HG03139 (cell line): ENCODE measurements at regions not wholly inside any gene's neighbourhood (a gene's known extent, or its start where the extent isn't known, plus 50 kb on each side); places are given as distances from the start of the nearest gene placed in this dataset.

Experiments used
- ATAC-seq: cut with Tn5 transposase; IDR thresholded peaks from one replicate; pipeline ENCODE4 v1.9.1; 2021; ENCODE audit not compliant: unreplicated experiment

DNA sequence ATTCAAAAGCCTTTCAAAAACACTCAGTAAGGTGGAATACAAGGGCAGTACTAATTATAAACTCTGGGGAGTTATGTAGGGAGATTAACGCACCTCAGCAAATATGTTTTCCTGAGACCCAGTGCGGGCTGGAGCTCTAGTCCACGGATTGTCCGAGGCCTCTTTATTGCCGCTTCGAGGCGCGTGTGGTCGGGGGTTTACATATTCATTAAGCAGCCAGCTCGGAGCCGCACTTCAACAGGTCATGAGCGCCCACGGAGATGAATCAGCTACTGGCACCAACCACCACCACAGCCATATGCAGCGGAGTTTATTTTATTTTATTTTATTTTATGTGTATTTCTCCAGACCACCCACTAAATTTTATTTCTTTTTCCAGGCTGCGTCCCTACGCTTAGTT is 195.9 kb upstream of the ADARB2 start:
- no peak for ATAC-seq

DNA sequence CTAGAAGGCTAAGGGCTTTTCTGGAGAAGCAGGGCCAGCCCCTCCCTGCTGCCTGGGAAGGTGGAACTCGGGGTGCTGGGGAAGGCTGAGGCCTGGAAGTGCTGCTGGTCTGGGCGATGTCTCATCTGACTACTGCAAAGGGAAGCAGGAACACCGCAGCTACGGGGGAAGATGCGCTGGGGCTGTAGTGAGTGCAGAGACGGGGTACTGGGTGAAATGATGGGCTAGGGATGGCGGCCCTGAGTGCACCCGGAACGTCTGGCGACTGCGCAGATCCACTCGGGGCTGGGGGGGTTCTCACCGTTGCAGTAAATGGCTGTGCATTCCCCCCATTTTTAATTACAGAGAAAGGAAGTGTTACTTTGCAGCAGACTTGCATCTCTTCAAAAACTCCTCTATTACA is 195.4 kb upstream of the ADARB2 start:
- no peak for ATAC-seq

DNA sequence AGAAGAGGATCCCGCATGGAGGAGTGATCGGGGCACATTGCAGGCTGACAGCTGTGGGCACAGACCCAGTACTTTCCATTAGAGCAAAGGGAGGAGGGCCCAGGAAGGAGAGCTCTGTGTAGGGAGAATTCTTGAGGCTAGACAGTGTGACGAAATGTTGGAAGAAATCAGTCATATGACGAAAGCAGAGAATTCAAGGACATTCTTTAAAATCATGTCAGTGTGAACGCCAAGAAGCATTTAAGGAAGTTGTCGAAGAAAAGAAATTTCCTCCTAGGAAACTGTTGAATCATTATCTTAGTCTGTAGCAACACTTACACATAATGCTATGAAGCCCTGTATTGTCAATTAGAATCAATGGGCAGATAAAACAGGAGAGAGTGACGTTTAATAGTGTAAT is 191.3 kb upstream of the ADARB2 start:
- ATAC-seq = no peak

DNA sequence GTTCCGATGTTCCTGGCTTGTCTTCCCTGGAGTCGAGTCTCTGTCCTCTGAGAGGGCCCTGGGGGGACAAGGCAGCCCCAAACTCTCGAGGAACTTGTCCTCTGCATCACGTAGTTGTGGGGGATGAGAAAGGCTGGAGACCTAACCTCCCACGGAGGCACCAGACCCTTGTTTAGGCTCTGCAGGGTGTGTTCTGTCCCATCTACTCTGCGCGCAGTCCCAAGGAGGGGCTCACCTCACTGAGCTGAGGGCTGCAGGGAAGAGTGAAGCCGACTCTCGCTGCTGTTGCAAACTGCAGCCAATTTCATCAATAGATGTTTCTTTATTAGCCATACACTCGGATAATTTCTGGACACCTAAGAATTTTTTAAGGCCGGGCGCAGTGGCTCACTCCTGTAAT is 186.7 kb upstream of the ADARB2 start:
- no peak for ATAC-seq

DNA sequence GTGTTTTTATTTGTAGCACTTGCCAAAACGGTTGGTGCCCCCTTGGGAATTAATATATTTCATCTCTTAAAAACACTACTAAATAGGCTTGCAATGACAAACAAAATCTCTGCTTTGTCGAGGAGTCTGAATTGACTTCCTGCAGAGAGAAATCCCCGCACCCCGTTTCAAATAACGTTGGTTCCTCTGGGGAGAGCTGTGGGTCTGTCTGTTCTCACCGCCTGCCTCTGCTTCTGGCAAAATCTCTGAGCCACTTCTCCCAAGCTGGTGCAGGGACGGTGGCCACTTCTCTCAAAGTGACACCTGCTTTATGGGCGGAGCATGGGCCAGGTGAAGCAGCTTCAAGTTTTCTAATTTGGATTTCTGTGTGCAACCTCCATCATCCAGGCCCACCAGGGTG is 186.3 kb upstream of the ADARB2 start:
- no peak for ATAC-seq

DNA sequence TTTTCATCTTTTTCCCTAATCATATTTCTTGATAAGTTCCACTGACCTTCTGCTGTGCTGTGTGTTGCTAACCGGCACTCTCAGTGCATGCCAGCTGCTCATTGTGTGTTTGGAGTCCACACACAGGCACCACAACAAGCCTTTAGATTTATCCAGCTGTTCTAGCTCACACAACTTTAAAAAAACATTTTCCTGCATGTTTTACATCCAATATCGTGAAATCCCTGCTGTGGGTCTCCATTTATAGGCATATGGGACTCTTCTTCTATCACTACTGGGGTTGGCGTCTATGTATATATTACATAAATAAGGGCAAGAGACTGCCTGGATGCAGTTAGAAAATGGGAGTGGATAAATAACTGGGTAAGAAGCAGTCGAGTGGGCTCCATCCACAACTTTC is 183.6 kb upstream of the ADARB2 start:
- no peak for ATAC-seq

DNA sequence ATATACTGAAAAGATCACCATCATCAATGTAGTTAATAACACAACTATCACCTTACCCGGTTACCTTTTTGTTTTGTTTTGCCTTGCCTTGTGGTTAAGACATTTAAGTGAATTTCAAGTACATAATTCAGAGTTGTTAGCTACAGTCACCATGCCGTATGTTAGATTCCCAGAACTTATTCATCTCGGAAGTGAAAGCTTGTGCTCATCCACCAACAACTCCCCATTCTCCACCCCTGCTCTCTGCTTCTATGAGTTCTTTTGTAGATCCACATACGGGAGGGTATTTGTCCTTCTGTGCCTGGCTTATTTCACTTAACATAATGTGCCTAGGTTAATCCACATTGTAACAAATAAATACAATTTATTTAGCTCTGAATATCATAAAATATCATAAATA is 182.8 kb upstream of the ADARB2 start:
- no peak for ATAC-seq

DNA sequence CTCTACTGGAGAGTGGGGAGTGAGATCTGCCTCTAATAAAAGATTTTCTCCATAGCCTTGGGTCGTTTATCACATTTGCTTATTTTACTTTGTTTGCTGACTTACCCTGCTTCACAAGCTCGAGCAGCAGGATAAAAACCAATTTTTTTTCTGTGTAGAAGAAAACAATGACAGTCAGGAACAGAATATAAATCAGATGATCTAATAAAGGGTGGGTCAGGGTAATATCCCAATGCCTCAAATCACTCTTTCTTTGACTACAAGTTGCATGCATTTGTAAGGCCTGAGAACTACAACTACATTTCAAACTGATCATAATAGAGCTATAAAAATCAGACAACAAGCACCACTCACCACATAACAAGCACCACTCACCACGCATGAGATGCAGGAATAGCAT is 174.4 kb upstream of the ADARB2 start:
- no peak for ATAC-seq

DNA sequence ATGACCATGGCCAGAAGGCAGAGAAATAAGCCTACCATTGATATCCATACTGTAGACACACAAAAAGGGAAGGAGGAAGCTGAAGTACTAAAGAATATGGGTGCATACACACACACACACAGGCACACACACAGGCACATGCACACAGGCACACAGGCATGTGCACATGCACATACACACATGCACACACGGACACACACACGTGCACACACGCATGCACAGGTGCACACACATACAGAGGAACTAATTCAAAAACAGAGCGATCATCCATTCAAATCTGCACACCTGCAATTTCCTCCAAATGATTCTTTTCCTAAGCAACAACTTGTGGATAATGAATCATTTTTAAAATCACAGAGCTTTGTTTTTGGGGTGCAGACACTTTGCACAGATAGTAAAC is 166.7 kb upstream of the ADARB2 start:
- ATAC-seq = no peak

DNA sequence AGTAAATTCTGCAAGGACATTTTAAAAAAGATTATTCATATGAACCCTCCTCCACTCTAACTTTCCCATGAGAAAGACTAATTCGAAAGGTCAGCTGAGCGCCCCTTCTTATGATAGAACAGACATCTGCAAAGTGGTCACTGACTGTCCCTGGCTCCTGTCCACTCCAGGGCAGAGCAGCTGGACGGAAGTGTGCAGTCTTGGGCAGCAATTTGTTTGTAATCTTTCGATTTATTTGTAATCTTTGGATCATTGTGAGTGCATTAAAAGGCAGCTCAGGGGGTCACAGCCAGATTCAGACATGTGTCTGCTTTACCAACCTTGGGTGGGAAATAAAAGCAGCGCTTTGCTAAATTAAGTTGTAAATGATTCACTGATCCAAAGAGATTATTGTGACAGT is 158.8 kb upstream of the ADARB2 start:
- ATAC-seq = no peak

DNA sequence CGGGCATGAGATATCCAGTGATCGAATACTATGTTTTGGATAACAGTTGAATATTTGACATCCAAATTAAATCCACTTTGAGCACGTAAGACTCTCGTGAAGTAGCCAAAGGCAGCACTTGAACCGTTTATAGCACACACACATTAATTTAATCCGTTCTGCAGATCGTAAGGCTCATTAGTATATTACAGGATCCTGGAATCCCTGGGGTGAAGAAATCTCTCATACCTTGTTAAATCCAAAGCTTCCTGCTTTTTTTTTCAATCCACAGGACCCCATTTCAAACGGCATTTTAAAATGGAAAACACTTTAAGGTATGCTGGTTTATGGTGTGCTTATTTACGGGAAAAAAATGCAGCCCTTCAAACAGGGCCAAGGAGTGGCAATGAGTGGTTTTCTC is 158.4 kb upstream of the ADARB2 start:
- ATAC-seq = no peak

DNA sequence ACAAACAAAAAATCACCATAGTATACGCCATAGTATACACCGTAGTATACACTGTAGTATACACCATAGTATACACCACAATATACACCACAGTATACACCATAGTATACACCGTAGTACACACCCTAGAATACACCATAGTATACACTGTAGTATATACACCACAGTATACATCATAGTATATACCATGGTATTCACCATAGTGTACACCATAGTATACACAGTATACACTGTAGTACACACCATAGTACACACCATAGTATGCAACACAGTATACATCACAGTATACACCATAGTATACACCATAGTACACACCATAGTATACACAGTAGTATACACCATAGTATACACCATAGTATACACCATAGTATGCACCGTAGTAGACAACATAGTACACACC is 157.6 kb upstream of the ADARB2 start:
- ATAC-seq = no peak

DNA sequence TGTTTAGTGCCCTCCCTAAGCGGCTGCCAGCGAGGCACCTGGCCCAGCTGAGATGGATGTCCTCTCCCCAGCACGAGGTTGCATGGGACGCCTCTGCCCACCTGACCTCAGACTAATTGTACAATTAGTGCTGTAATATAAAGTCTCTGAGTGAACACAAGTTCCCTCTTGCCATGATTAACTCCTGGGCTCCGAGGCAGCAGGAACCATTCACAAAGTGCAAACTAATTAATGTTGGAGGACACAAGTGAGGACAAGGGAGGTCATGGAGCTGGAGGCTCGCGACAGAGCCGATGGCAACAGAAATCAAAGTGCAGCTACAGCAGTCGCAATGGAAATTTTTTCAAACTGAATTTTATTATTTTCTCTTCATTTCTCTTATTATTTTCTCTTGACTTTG is 156.6 kb upstream of the ADARB2 start:
- ATAC-seq = no peak

DNA sequence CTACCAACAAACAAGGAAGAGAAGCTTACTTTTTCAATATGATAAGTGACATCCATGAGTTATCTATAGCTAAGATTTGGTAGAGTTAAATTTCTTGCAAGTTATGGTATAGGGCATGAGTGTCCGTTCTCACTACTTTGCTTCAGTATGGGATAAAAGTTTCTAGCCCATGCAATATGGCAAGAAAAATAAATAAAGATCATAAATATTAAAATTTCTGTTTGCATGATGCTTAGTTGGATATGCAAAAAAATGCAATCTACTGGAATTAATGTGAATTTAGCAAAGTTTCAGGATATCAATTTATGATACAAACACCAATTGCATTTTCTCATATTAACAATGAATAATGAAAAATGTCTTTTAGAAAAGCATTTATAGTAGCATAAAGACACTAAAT is 148.7 kb upstream of the ADARB2 start:
- no peak for ATAC-seq

DNA sequence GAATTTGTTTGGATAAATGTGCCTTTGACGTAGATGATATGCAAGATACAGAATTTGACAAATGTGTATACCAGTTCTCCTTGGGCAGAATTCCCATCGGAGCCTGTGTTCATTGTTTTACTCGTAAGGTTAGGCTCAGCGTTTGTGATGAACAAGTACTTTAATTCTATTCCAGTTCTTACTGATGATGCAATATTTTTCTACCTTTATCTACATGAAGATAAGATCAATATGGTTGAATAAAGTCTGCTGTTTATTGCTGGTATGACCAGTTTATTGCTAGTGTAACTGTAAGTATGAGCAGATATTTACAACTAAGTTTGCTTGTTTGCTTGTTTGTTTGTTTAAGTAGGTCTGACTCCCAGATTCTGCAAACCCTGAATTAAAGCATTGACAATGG is 145.4 kb upstream of the ADARB2 start:
- no peak for ATAC-seq

DNA sequence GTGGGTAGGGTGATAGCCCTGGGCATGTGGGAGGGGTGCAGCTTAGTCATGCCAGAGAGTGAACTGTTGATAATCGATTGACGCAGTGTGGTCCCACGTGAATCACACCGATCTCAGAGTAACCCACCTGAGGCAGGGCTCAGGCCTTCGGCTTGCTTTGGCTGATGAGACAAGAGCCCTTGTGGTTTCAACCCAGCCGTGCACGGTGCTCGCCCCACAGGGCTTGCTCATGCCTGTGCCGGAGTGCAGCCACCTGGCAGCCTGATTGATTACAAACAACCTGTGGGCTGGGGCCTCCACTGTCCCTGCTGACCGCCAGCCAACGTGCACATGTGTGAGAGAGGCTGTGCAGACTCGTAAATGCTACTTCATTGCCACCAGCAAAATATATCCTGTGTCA is 144.9 kb upstream of the ADARB2 start:
- no peak for ATAC-seq

DNA sequence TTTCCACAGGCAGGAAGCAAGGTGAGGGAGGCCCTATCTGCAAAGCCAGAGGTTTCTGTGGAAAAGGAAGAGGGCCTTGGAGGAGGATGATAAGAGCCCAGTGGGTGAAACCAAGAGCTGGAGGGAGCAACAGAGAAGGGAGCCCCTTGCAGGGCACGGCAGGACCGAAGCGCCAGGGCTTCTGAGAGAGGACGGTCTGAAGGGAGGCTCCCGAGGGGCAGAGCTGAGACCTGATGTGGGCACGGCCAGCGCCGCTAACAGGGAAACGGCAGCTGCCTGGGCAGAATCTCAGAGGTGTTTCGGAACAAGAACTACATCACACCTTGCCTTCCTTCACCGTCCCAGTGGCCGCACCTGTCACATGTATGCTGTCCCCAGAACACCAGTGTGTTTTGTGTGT is 144.3 kb upstream of the ADARB2 start:
- no peak for ATAC-seq

DNA sequence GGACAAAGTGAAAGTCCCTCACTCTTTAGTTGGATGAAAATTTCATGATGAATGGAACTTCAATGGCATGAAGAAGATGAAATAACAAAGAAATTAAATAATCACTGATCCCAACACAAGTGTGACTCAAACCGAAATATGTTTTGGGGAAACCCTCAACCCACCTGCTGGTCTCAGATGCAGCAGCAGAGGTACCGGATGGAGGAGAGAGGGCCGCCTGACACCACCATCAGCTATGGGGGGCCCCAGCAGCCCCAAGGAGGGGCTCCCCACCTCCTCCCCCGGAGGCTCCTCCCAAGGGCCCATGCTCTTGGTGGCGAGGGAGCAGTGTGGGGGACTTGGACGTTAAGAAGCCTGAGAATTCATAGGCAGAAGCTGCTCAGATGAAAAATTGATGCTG is 137.2 kb upstream of the ADARB2 start:
- no peak for ATAC-seq

DNA sequence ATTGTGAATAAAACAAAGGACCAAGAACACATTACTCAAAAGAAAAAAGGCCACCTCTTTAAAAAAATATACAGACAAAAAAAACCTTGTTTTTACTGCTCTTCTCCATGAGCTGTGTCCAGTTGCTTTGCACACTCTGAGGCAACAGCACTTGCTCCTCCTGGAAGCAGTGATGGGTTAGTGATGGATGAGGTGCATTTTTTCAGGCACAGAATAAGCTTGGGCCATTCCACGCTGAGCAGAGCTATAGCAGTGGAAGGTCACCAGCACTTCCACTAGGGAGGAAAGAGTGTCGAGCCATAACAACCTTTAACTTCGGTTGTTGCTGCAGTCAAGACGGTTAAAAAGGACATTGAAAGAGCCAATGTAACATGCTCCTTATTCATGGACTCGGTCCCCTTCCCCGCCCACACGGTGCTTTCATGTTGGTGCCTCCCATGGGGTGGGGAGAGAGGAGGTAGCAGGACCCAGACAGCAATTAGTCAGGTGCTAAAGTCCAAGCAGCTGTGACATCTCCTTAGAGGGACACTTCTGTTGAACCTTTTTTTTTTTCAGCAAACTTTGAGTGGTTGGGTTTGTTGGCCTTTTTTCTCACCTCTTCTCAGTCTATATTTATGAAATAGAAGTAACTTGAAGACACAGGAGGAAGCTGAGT is 136.5 kb upstream of the ADARB2 start:
- no peak for ATAC-seq

DNA sequence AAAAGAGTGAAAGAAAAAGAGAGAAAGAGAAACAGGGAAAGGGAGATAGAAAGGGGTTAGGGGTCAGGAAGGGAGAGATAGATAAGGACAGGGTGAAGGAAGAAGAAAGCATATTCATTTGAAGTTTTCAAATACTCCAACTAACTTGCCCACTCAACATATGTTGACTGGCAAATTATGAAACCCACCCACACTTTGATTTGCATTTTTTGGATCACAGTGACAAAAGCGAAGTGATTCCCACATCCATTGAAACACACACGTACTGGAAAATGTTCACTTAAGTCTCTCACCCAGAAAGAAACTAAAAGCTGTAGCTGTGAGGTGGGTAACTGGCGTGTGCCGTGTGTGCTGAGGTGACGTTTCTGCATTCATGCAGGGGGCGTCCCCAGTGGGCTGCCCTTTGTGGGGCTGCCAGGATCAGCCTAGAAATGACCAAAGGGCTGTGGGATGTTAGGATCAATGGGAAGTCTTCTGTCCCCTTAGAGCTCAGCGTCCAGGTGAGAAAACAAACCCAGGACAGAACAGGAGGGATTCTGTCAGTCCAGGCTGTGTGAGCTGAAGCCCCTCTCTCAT is 134.9 kb upstream of the ADARB2 start:
- ATAC-seq = no peak

DNA sequence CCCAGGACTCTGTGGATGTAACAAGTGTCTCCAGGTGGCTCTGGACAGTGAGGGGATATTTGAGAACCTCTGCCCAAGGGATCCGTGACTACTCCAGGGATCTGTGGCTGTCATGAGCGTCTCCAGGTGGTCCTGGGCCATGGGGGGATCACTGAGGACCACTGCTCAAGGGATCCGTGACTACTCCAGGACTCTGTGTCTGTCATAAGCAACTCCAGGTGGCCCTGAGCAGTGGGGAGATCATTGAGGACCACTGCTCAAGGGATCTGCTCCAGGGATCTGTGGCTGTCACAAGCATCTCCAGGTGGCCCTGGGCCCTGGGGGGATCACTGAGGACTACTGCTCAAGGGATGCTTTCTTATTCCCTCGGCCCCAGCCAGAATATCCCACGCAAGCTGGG is 133.2 kb upstream of the ADARB2 start:
- ATAC-seq = no peak

DNA sequence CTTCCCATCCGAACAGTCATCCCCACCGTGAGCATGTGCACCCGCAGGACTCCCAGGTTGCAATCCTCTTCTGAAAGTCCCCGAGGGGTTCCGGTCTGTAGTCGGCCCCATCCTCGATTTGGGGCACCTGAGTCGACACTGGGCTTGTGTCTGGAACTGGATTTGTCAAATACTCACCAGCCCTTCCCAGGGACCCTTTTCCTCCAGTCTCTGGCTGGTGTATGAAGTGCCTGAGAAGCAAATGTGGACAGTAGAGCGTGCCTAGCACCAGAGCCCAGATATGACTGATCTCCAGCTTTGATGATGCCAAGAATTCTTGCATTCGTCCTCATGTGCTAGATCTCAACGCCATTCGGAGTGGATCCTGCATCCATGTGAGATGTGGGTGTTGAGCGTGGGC is 132.5 kb upstream of the ADARB2 start:
- no peak for ATAC-seq

DNA sequence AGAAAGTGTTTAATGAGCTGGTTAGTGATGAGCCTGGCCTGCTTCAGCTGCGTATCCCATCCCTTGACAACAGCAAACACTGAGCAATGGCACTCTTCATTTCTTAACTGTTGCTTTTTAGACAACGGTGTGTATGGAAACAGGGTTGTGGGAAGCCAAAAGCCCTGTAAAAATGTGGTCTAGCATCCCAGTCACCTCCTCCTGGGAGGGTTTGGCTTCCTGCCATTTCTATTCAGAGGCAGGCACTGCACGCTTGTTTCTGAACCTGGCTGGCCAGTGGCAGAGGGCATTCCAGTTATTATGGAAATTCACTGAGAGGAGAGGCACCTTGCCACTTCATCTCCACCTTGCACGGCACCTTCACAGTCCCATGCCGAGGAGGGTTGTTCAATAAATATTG is 123.0 kb upstream of the ADARB2 start:
- no peak for ATAC-seq
